SK-N-SH treated with all-trans-retinoic acid at 6 μM for 48 hours (cell line): ENCODE measurements at regions not wholly inside any gene's neighbourhood (a gene's known extent, or its start where the extent isn't known, plus 50 kb on each side); places are given as distances from the start of the nearest gene placed in this dataset.

ENCODE experiments used
- ARNTL ChIP-seq: fragments of 450-650 bp; formaldehyde crosslinking; IDR thresholded peaks from 2 replicates; pipeline ENCODE4 v1.5.0; 2020; ENCODE audit warnings: low read depth, mild to moderate bottlenecking, moderate library complexity, borderline replicate concordance
- CREB5 ChIP-seq: fragments of 250-450 bp; sonication (Bioruptor Pico); IDR thresholded peaks from 2 replicates; pipeline ENCODE4 v1.5.1; 2020; ENCODE audit warnings: low read depth, mild to moderate bottlenecking, moderate library complexity
- CSDC2 ChIP-seq: fragments of 250-450 bp; sonication (Bioruptor Pico); IDR thresholded peaks from 2 replicates; pipeline ENCODE4 v1.5.0; 2020; ENCODE audit warnings: mild to moderate bottlenecking, moderate library complexity
- ESRRG ChIP-seq: fragments of 250-450 bp; sonication (Bioruptor Pico); IDR thresholded peaks from 2 replicates; pipeline ENCODE4 v1.6.1; 2021; ENCODE audit warnings: mild to moderate bottlenecking
- OSR1 ChIP-seq: fragments of 250-450 bp; sonication (Bioruptor Pico); IDR thresholded peaks from 2 replicates; pipeline ENCODE4 v1.8.0; 2022; ENCODE audit warnings: moderate library complexity, mild to moderate bottlenecking, inconsistent platforms
- TCF4 ChIP-seq: fragments of 250-450 bp; sonication (Bioruptor Pico); IDR thresholded peaks from 2 replicates; pipeline ENCODE4 v1.8.0; 2021; ENCODE audit warnings: mild to moderate bottlenecking, moderate library complexity, borderline replicate concordance
- ZNF8 ChIP-seq: fragments of 450-650 bp; formaldehyde crosslinking; IDR thresholded peaks from 2 replicates; pipeline ENCODE4 v1.5.0; 2020; ENCODE audit warnings: mild to moderate bottlenecking, moderate library complexity

DNA sequence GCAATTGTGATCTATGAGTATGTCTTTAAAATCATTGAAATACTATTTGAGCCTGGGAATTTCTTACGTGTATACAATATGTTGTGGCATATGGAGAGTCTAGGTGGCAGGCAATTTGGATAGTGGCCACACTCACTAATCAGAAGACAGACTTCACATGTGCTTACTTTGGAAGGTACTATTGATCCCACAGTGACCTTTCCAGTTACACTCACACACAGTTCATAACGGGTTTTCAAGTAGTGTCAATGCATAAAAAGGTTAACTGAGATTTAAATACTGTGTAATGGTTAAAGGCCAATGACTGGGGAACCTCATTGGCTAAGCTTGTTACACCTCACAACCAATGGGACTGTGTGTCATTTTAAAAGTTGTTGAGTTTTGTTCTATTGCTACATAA lies 783.2 kb downstream of the RPA4 start:
- TF ChIP-seq CSDC2 (CRISPR knock-in tag) (no peak), ARNTL (no peak), OSR1 (no peak), CREB5 (CRISPR knock-in tag) (no peak), TCF4 (CRISPR knock-in tag) (no peak), ZNF8 (CRISPR knock-in tag) (no peak), ESRRG (no peak)
